Testis (tissue), 2 donors: ENCODE measurements at regions not wholly inside any gene's neighbourhood (a gene's known extent, or its start where the extent isn't known, plus 50 kb on each side); places are given as distances from the start of the nearest gene placed in this dataset.

ENCODE experiments used
- DNase-seq: peaks from one replicate; pipeline ENCODE4 v3.0.0-alpha.2; 2019
- H3K27ac ChIP-seq, 2 donors: fragments of 200-600 bp; sonication (generic); one replicate each; pipeline ENCODE4 v1.5.1; 2019
- H3K27me3 ChIP-seq: fragments of 200-600 bp; sonication (generic); one replicate; pipeline ENCODE4 v1.5.1; 2019
- H3K36me3 ChIP-seq: fragments of 200-600 bp; sonication (generic); one replicate; pipeline ENCODE4 v1.5.1; 2017; ENCODE audit warnings: low read depth; ENCODE audit errors: missing control alignments
- H3K4me1 ChIP-seq: fragments of 200-600 bp; sonication (generic); one replicate; pipeline ENCODE4 v1.5.1; 2019
- H3K4me3 ChIP-seq, 2 donors: fragments of 200-600 bp; sonication (generic); one replicate each; pipeline ENCODE4 v1.5.1; 2017 to 2019
- H3K9me3 ChIP-seq: fragments of 200-600 bp; sonication (generic); one replicate; pipeline ENCODE4 v1.5.1; 2017
- POLR2A ChIP-seq: fragments of 450-650 bp; IDR thresholded peaks from one replicate; pipeline ENCODE4 v1.6.1; 2017; ENCODE audit warnings: antibody characterized with exemption, mild to moderate bottlenecking, moderate library complexity
- WGBS, 2 donors: methylation state at CpG; one replicate each; pipeline ENCODE4 v1.1.5; 2018; 5-methylcytosine and 5-hydroxymethylcytosine counted together
- intact Hi-C: fragments of 100-400 bp; cut with DNase I; formaldehyde crosslinking; loops from one replicate; pipeline ENCODE4 v1.15.1; 2023; ENCODE audit warnings: low total_unique reads
- TF ChIP-seq, protein P1 (sequence below), 3 experiments: fragments of 450-650 bp in 2 of 3; fragments of 200-600 bp in 1 of 3; sonication (generic) in 1 of 3; IDR thresholded peaks; one replicate each; pipeline ENCODE4 v1.5.1; 2016 to 2019; ENCODE audit warnings: antibody characterized with exemption in 3 of 3, mild to moderate bottlenecking in 2 of 3, moderate library complexity in 1 of 3

DNA sequence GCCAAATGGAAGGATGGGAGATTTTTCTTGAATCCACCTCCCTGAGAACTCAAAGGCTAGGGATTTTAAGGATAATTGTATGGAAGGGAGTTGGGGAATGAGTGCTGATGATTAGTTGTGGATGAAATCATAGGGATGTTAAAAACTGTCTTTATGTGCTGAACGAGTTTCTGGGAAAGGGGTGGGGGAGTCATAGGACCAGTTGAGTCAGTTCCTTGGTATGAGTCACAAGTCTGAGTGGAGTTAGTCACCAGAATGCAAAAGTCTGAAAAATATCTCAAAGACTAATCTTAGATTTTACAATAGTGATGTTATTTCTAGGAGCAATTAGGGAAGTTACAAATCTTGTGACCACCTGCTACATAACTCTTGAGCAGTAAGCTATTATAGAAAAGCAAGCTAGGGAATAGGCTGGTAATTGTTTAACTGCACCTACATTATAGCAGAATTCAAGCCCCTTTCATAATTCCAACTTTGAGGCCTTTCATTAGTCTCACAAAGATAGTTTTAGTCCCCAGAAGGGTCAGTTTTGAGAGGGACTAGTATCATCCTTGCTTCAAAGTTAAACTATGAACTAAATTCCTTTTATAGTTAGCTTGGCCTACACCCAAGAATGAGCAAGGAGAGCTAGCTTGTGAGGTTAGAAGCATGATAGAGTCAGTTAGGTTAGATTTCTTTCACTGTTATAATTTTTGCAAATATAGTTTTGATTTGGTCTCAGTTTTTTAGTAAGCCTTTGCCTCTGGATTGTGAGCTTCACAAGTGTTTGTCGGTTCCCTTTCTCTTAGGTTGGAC is 668.0 kb downstream of the ETS1 start:
- no peak for DNase-seq
- TF ChIP-seq, protein P1, sequence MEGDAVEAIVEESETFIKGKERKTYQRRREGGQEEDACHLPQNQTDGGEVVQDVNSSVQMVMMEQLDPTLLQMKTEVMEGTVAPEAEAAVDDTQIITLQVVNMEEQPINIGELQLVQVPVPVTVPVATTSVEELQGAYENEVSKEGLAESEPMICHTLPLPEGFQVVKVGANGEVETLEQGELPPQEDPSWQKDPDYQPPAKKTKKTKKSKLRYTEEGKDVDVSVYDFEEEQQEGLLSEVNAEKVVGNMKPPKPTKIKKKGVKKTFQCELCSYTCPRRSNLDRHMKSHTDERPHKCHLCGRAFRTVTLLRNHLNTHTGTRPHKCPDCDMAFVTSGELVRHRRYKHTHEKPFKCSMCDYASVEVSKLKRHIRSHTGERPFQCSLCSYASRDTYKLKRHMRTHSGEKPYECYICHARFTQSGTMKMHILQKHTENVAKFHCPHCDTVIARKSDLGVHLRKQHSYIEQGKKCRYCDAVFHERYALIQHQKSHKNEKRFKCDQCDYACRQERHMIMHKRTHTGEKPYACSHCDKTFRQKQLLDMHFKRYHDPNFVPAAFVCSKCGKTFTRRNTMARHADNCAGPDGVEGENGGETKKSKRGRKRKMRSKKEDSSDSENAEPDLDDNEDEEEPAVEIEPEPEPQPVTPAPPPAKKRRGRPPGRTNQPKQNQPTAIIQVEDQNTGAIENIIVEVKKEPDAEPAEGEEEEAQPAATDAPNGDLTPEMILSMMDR (IDR thresholded peaks at IDR 0.05): no peak
- TF ChIP-seq POLR2A: no peak
- H3K27ac ChIP-seq: no peak overlapping the region
- H3K4me3 ChIP-seq: no peak overlapping the region
- H3K27me3 ChIP-seq: no peaks in the 10 kb centered on the region
- 65 to 73% methylated on average over 2 of the region's 2 CpGs for WGBS, 2 donors
- no peaks in the 10 kb centered on the region for H3K9me3 ChIP-seq
- H3K4me1 ChIP-seq: no peaks in the 10 kb centered on the region
- intact Hi-C loops: no loop called here
- no peaks in the 10 kb centered on the region for H3K36me3 ChIP-seq

DNA sequence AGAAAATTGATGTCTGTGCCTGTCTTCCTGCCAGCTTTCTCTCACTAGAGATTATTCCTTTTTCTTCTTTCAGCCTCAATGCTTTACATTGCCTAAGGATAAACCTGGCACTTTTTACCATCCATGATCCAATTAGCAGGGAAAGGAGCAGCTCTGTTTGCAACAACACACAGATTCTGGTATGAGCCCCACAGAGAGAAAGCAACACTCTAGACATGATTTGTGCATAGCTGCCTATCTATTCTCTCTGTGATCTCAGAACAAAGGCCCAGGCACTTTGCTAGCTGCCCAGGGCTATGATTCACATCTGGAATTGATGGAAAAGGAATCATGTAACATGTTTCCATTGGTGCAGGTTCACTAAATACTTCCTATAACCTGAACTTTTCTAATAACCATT is 685.0 kb downstream of the ETS1 start:
- intact Hi-C loops: no loop called here
- TF ChIP-seq, protein P1 (IDR thresholded peaks at IDR 0.05): no peak
- no peak for TF ChIP-seq POLR2A
- Histone ChIP-seq H3K9me3 (no peaks in the 10 kb centered on the region), H3K4me1 (no peaks in the 10 kb centered on the region), H3K4me3 (no peak overlapping the region), H3K36me3 (no peaks in the 10 kb centered on the region), H3K27ac (no peak overlapping the region), H3K27me3 (no peaks in the 10 kb centered on the region)
- no peak for DNase-seq

DNA sequence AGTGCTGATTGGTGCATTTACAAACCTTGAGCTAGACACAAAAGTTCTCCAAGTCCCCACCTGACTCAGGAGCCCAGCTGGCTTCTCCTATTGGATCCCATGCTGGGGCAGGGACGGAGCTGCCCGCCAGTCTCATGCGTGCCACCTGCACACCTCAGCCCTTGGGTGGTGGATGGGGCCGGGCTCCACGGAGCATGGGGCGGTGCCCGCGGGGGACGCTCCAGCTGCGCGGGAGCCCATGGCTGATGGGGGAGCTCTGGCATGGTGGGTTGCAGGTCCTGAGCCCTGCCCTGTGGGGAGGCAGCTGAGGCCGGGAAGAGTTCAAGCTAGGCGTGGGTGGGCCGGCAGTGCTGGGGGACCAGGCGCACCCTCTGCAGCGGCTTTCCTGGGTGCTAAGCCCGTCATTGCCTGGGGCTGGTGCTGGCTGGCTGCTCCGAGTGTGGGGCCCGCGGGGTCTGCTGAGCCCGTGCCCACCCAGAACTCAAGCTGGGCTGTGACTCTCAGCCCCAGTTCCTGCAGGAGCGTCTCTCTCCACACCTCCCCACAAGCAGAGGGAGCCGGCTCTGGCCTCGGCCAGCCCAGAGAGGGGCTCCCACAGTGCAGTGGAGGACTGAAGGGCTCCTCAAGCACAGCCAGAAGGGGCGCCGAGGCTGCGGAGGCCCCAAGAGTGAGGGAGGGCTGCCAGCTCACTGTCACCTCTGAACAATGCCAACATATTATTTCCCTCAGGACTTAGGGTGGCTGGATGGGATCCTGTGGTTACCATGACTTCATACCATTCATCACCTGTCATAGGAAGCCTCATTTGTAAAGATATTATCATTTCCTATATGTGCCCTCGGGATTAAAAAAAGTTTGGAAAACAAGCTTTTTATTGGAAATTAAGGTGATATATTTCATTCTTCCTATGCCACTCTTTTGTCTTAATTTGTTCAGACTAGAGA is 688.7 kb downstream of the ETS1 start:
- no peak overlapping the region for H3K4me3 ChIP-seq
- no peak for DNase-seq
- no peaks in the 10 kb centered on the region for H3K9me3 ChIP-seq
- TF ChIP-seq, protein P1 (IDR thresholded peaks at IDR 0.05): no peak
- TF ChIP-seq POLR2A: no peak
- no peak overlapping the region for H3K27ac ChIP-seq
- intact Hi-C loops: no loop called here
- H3K36me3 ChIP-seq: no peaks in the 10 kb centered on the region
- WGBS, 2 donors: 97 to 100% methylated on average over 4 to 21 of the region's 28 CpGs
- H3K4me1 ChIP-seq: no peaks in the 10 kb centered on the region
- no peaks in the 10 kb centered on the region for H3K27me3 ChIP-seq

DNA sequence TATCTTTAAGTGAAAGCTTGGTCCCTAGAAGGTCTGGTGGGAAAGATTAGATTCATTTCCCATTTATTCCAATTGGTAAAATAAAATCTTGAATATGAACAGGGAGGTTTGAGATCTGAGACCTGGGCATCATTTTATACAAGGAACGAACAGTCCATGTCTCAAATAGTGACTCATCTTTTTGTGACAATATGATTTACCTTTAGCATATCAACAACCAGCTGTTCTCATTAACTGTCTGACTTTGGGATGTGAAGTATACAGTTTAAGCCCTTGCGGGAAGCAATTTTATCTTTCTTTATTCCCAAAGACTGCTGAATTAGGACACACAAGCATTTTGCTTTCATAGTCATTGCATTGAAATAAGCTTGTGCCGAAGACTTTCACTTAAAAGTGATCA is 691.6 kb downstream of the ETS1 start:
- no peaks in the 10 kb centered on the region for H3K9me3 ChIP-seq
- H3K4me3 ChIP-seq: no peak overlapping the region
- no peak for DNase-seq
- intact Hi-C loops: no loop called here
- no peaks in the 10 kb centered on the region for H3K27me3 ChIP-seq
- no peaks in the 10 kb centered on the region for H3K4me1 ChIP-seq
- WGBS, 2 donors: 78 to 83% methylated on average over 3 of the region's 3 CpGs
- no peak overlapping the region for H3K27ac ChIP-seq
- H3K36me3 ChIP-seq: no peaks in the 10 kb centered on the region
- TF ChIP-seq, protein P1 (IDR thresholded peaks at IDR 0.05): no peak
- no peak for TF ChIP-seq POLR2A
